Osteoblast (primary cell): ENCODE measurements at regions not wholly inside any gene's neighbourhood (a gene's known extent, or its start where the extent isn't known, plus 50 kb on each side); places are given as distances from the start of the nearest gene placed in this dataset.
A peak's percentile ranks its signal among the peaks of the same experiment; 100 is the strongest.

ENCODE experiments used
- DNase-seq: peaks from one replicate; pipeline ENCODE4 v3.0.0; 2011; ENCODE audit warnings: low spot score, mixed read lengths; ENCODE audit not compliant: insufficient read length; ENCODE audit errors: missing footprints
- H2AFZ ChIP-seq: 2 replicates; pipeline ENCODE4 v1.6.0; 2011; ENCODE audit warnings: mild to moderate bottlenecking, low read length
- H3K27ac ChIP-seq: 2 replicates; pipeline ENCODE4 v1.5.1; 2011; ENCODE audit warnings: mild to moderate bottlenecking, low read depth, low read length, moderate library complexity
- H3K27me3 ChIP-seq: 2 replicates; pipeline ENCODE4 v1.6.0; 2012; ENCODE audit warnings: mild to moderate bottlenecking, control low read depth, inconsistent platforms, low read length, moderate library complexity; ENCODE audit not compliant: insufficient read depth
- H3K36me3 ChIP-seq: 2 replicates; pipeline ENCODE4 v1.5.1; 2011; ENCODE audit warnings: mild to moderate bottlenecking, low read length, control low read depth, moderate library complexity; ENCODE audit not compliant: insufficient read depth
- H3K4me1 ChIP-seq: 2 replicates; pipeline ENCODE4 v1.5.1; 2011; ENCODE audit warnings: mild to moderate bottlenecking, low read length, control low read depth, moderate library complexity; ENCODE audit not compliant: insufficient read depth
- H3K4me2 ChIP-seq: 2 replicates; pipeline ENCODE4 v1.6.0; 2011; ENCODE audit warnings: mild to moderate bottlenecking, low read length; ENCODE audit not compliant: insufficient read depth
- H3K4me3 ChIP-seq: fragments of 200-600 bp; sonication (generic); 3 replicates; pipeline ENCODE4 v1.5.1; 2012; ENCODE audit warnings: mild to moderate bottlenecking, low read length, inconsistent platforms; ENCODE audit not compliant: insufficient read depth
- H3K79me2 ChIP-seq: 2 replicates; pipeline ENCODE4 v1.6.0; 2012; ENCODE audit warnings: mild to moderate bottlenecking, low read length, control low read depth, inconsistent platforms; ENCODE audit not compliant: insufficient read depth
- H3K9me3 ChIP-seq: 2 replicates; pipeline ENCODE4 v1.5.1; 2011; ENCODE audit warnings: low read depth, low read length, control low read depth
- H4K20me1 ChIP-seq: 2 replicates; pipeline ENCODE4 v1.6.0; 2012; ENCODE audit warnings: mild to moderate bottlenecking, low read length, control low read depth; ENCODE audit not compliant: insufficient read depth
- CTCF ChIP-seq: IDR thresholded peaks from 2 replicates; pipeline ENCODE4 v1.5.1; 2011; ENCODE audit warnings: mild to moderate bottlenecking, low read depth, low read length, moderate library complexity; ENCODE audit errors: extremely low read depth

GRCh38 chr12:71005166-71005565 lies 84.6 kb upstream of the PTPRR start:
- no peak overlapping the region for H3K4me3 ChIP-seq
- no peaks in the 10 kb centered on the region for H4K20me1 ChIP-seq
- no peak for DNase-seq
- no peak overlapping the region for H3K4me2 ChIP-seq
- no peaks in the 10 kb centered on the region for H3K36me3 ChIP-seq
- no peak for TF ChIP-seq CTCF
- no peaks in the 10 kb centered on the region for H3K4me1 ChIP-seq
- no peak overlapping the region for H2AFZ ChIP-seq
- no peaks in the 10 kb centered on the region for H3K9me3 ChIP-seq
- H3K79me2 ChIP-seq = no peaks in the 10 kb centered on the region
- H3K27me3 ChIP-seq = no peaks in the 10 kb centered on the region
- H3K27ac ChIP-seq = no peak overlapping the region

DNA sequence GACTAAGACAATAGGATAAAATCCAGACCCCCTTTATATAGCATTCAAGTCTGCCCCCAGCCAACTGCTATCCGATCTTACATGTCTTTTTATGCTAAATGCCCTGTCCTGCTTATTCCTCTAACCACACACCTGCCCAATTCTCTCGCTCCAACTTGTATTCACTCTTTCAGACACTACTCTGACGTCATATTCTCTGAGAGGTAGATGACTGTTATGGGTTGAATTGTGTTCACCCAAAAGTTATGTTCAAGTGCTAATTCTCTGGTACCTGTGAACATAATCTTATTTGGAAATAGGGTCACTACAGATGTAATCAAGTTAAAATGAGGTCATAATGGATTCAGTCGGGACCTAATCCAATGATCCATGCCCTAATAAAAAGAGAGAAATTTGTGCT lies 84.0 kb upstream of the PTPRR start:
- H3K4me3 ChIP-seq = no peak overlapping the region
- H3K27me3 ChIP-seq = no peaks in the 10 kb centered on the region
- H3K4me1 ChIP-seq = no peaks in the 10 kb centered on the region
- no peak for DNase-seq
- H4K20me1 ChIP-seq = no peaks in the 10 kb centered on the region
- H3K36me3 ChIP-seq = no peaks in the 10 kb centered on the region
- no peak overlapping the region for H2AFZ ChIP-seq
- no peaks in the 10 kb centered on the region for H3K79me2 ChIP-seq
- H3K4me2 ChIP-seq = no peak overlapping the region
- no peak for TF ChIP-seq CTCF
- H3K27ac ChIP-seq = no peak overlapping the region
- H3K9me3 ChIP-seq = no peaks in the 10 kb centered on the region

DNA sequence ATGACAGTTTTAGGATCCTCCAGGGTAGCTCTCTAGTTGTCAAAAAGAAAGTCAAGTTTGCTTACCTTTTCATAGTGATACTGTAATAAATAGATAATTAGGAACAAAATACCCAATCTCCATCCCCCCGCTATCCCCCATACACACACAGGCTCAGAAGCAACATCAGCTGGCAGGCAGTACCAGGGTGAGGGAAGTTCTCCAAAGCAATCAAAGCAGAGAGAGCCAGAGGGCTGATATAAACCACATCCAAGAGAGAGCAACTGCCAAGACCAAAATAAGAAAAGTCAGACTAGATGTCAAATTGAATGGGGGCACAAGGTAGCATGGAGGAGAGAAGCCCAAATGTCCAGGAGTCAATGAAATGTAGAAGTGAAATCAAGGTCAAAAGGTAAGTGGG lies 80.2 kb upstream of the PTPRR start:
- Histone ChIP-seq H3K79me2 (no peaks in the 10 kb centered on the region), H4K20me1 (no peaks in the 10 kb centered on the region), H3K4me3 (no peak overlapping the region), H3K9me3 (no peaks in the 10 kb centered on the region), H3K27ac (no peak overlapping the region), H3K4me2 (no peak overlapping the region), H3K4me1 (no peaks in the 10 kb centered on the region), H3K27me3 (no peaks in the 10 kb centered on the region), H3K36me3 (no peaks in the 10 kb centered on the region), H2AFZ (no peak overlapping the region)
- DNase-seq = no peak
- TF ChIP-seq CTCF = no peak

GRCh38 chr12:71000255-71000654 lies 79.7 kb upstream of the PTPRR start:
- no peak for DNase-seq
- H3K27me3 ChIP-seq = no peaks in the 10 kb centered on the region
- no peaks in the 10 kb centered on the region for H3K79me2 ChIP-seq
- no peak overlapping the region for H3K4me3 ChIP-seq
- H2AFZ ChIP-seq = peak overlapping the region; percentile 47
- TF ChIP-seq CTCF = no peak
- H3K9me3 ChIP-seq = no peaks in the 10 kb centered on the region
- no peak overlapping the region for H3K27ac ChIP-seq
- no peaks in the 10 kb centered on the region for H4K20me1 ChIP-seq
- no peak overlapping the region for H3K4me2 ChIP-seq
- peaks cover under 1% of the 10 kb centered on the region for H3K4me1 ChIP-seq
- H3K36me3 ChIP-seq = no peaks in the 10 kb centered on the region
